ENCODE measurements at regions not wholly inside any gene's neighbourhood (a gene's known extent, or its start where the extent isn't known, plus 50 kb on each side); places are given as distances from the start of the nearest gene placed in this dataset.

GRCh38 chr1:243917177-243917862 is 67.3 kb upstream of the AKT3 start (continued):
- TF ChIP-seq CHD7 (IDR thresholded peaks at IDR 0.05; ENCODE audit: insufficient replicate concordance, low read length) (no peak), GABPA (IDR thresholded peaks at IDR 0.05; ENCODE audit: borderline replicate concordance, insufficient read depth, low read length) (no peak), USF2 (IDR thresholded peaks at IDR 0.05; ENCODE audit: low read length) (no peak)

Data from H1 (cell line).